HG02610 (cell line): ENCODE measurements at regions not wholly inside any gene's neighbourhood (a gene's known extent, or its start where the extent isn't known, plus 50 kb on each side); places are given as distances from the start of the nearest gene placed in this dataset.

ENCODE experiments used
- ATAC-seq: cut with Tn5 transposase; IDR thresholded peaks from one replicate; pipeline ENCODE4 v1.9.1; 2021; ENCODE audit warnings: mild to moderate bottlenecking, moderate library complexity; ENCODE audit not compliant: unreplicated experiment

DNA sequence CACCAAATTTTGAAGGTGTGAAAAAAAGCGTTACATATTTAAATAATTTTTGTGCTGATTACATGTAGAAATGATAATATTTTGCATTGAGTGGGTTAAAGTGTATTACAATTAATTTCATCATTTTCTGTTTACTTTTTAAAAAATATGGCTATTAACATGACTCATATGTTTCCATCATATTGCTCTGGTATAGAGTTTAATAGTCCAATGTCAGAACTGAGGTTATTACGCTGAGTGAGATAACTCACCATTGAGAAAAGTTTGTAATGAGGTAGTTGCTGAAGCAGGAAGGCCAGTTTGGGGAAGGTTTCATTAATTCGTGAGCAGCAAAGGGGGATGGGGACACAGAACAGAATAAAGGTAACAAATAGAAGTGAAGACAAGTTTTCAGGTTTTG, 865.7 kb upstream of the MGAT4C start:
- ATAC-seq: no peak

- ATAC-seq: no peak
Observed at GRCh38 chr12:87120440-87120839, 864.2 kb upstream of the MGAT4C start.

DNA sequence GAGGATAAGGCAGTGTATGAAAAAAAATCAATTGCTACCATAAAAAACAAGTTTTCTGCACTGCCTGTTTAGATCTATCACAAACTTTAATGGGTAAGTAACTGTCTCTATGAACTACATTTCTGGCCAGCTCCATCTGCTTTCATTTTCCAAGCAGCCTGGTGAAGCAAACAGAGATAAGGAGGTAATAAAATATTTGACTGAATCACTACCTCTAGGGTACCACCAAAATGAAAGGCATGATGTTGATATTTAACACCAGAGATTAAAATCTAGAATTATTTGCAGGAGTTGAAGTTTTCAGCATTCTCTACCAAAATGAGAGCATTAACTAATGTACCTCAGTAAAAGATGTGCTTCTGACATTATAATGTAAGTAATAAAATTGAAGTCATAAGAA, 863.5 kb upstream of the MGAT4C start:
- no peak for ATAC-seq

DNA sequence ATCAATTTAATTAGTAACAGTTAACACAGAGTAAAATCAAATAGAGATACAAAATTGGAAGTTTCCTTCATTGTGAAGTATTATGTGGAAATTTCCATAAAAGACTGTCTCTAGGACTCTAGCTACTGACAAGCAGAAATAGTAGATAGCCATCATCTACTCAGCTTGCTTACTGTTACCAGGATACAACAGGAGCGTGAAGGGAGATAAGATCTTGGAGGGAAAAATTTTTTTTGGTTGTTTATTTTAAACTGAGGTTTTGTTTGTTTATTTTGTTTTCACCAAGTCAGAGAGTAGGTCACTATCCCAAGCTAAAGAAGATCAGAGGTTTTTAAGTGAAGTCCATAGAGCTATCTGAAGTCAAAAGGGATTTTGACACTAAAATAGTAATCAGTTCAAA, 861.3 kb upstream of the MGAT4C start:
- no peak for ATAC-seq

DNA sequence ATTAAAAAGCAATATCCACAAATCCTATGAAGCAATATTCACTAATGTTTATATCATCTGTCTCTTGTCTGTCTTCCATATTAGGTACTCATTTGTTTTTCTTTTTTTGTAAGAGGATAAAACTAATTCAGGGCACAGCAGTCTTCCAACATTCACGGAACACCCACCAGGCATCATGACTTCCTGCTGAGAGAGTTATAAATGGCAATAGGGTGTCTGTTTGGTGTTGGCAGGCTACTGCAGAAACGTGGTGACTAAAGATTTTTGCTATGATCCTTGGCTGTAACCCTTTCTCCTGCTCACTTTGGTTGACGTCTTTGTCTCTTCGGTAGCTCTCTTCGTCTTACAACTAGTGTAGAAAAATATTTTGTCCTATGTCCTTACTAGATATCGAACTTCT, 860.6 kb upstream of the MGAT4C start:
- ATAC-seq: no peak

GRCh38 chr12:87112571-87113345, 856.6 kb upstream of the MGAT4C start:
- ATAC-seq: no peak

- ATAC-seq: no peak
Observed at GRCh38 chr12:87107766-87108165, 851.6 kb upstream of the MGAT4C start.

GRCh38 chr12:87107270-87107669, 851.1 kb upstream of the MGAT4C start:
- ATAC-seq: no peak

- no peak for ATAC-seq
Observed at GRCh38 chr12:87096082-87096585, 839.9 kb upstream of the MGAT4C start.

- ATAC-seq: no peak
Observed at GRCh38 chr12:87094356-87094755, 838.2 kb upstream of the MGAT4C start.

GRCh38 chr12:87092421-87092820, 836.2 kb upstream of the MGAT4C start:
- no peak for ATAC-seq

DNA sequence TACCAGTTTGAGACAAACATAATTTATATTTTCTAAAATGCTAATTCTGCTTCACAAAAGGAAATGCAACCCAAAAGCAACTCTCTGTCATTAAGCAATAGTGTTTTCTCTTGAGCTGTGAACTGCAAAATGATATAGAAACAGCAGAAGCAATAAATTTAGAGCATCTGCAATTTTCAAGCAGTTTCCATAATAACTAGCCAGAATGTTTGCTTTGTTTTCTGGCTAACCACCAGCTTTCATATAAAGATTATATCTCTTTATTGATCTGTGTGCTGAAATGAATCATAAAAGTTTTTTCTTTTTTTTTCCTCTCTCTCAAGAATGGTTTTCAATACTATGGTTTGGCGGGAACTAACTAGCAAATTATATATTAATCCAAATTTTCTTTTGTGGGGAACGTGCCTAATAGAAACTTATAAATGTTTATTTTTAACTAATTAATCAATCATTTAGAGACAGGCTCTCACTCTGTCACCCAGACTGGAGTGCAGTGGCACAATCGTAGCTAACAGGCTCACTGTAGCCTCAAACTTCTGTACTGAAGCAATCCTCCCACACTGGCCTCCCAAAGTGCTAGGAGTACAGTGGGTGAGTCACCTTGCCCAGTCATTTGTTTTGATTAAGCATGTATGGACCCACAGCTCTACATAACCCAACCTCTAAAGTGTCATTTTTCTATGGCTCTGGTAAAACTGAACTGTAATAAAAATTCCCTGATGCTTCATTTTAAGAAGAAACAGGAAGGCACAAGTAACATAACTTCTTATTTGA, 830.1 kb upstream of the MGAT4C start:
- no peak for ATAC-seq

GRCh38 chr12:87085286-87085685, 829.1 kb upstream of the MGAT4C start:
- no peak for ATAC-seq

GRCh38 chr12:87082756-87083155, 826.6 kb upstream of the MGAT4C start:
- no peak for ATAC-seq

DNA sequence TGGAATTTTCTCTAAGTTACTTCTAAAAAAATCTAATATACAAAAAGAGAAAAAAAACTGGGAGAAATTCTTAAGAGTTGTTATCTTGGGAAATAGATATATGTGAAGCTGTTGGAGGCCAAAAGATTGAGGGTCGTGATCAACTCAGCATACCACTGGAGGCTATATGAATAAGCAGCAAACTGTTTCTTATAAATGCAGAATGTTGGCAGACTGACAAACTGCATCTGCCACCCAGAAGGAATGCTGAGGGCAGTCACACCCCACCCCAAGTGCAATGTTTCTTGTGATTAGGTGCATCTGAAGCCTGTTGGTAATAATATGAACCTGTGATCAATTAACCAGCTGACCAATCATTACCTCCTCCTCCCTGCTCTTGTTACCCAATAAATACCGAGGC, 818.6 kb upstream of the MGAT4C start:
- no peak for ATAC-seq

GRCh38 chr12:87066326-87066725, 810.1 kb upstream of the MGAT4C start:
- no peak for ATAC-seq

GRCh38 chr12:87059231-87059630, 803.0 kb upstream of the MGAT4C start:
- ATAC-seq: no peak

GRCh38 chr12:87054226-87054625, 798.0 kb upstream of the MGAT4C start:
- ATAC-seq: no peak

DNA sequence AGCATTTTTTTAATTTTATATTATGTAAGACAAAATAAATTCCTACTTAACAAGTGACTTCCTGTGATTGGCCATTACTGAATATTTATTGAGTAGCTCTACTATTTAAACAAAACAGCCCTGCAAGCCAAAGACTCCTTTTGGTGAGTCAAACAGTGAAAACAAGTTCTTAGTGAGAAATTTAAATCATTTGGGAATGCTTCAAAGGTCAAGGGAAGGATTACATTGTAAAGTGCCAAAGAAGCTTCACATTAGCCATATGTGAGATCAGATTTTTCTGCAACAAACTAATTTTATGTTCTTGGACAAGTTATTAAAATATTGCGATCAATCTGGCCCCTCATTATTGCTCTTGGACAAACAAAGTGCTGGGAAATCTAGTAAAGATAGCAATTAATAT, 795.4 kb upstream of the MGAT4C start:
- no peak for ATAC-seq

DNA sequence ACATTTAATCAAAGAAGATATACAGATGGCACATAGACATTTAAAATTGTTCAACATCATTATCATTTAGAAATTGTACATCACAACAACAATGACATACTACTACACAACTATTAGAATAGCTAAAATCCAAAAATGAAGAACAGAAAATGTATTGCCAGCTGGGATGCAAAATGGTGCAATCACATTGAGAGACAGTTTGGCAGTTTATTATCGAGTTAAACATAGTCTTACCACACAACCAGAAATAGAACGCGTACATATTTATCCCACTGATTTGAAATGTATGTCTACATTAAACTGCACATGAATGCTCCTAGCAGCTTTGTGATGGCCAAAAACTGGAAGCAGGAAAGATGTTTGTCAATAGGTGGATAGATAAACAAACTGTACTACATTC, 791.5 kb upstream of the MGAT4C start:
- ATAC-seq: no peak

DNA sequence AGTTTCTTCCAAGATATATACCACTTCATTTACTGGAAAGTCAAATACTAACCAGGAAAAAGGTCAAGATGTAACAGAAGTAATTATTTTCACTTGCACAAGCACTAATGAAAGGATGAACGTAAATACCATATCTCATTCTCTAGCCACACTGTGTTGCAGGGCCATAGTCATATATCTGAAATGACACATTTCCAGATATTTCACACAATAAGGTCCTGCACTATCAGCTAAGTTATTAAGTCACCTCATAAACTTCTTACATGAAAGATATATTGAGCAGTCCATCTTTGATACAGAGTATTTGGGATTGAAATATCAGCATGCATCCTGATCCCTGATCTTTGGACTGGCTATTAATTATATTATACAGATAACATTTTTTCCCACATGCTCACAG, 783.3 kb upstream of the MGAT4C start:
- no peak for ATAC-seq

- no peak for ATAC-seq
Observed at GRCh38 chr12:87038098-87038497, 781.9 kb upstream of the MGAT4C start.
